ENCODE measurements at regions not wholly inside any gene's neighbourhood (a gene's known extent, or its start where the extent isn't known, plus 50 kb on each side); places are given as distances from the start of the nearest gene placed in this dataset.

DNA sequence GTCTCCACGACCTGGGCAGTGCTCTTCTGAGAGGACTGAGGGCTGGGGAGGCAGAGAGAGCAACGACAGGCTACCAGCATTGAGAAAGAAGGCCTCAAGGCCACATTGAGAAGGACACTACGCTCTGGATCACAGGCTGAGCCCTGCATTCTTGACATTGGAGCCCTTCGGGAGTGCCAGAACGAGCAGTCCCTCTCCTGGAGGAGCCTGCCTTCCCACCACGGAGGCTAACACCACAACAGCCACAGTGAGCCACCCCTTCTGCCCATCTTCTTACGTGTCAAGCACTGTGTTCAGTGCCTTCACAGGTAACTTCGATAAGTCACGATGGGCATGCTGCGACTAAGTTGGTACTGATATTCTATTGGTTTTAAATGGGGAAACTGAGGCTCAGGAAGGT, 267.8 kb downstream of the RPS24 start:
- TF ChIP-seq REST (IDR thresholded peaks at IDR 0.05; ENCODE audit: insufficient read depth in 1 of 2, low read depth in 2 of 2, low read length in 2 of 2) = no peak
- no peak for TF ChIP-seq SIN3A (IDR thresholded peaks at IDR 0.05; ENCODE audit: borderline replicate concordance, insufficient read depth, low read length)
- TF ChIP-seq TAF1 (IDR thresholded peaks at IDR 0.05; ENCODE audit: borderline replicate concordance, insufficient read depth, low read length) = no peak
- TF ChIP-seq FOXP2 (optimal IDR thresholded peaks at IDR 0.05; ENCODE audit: borderline replicate concordance, extremely low read depth, extremely low read length, insufficient read depth) = no peak
- TF ChIP-seq POLR2AphosphoS5 (IDR thresholded peaks at IDR 0.05; ENCODE audit: low read depth, low read length) = no peak

DNA sequence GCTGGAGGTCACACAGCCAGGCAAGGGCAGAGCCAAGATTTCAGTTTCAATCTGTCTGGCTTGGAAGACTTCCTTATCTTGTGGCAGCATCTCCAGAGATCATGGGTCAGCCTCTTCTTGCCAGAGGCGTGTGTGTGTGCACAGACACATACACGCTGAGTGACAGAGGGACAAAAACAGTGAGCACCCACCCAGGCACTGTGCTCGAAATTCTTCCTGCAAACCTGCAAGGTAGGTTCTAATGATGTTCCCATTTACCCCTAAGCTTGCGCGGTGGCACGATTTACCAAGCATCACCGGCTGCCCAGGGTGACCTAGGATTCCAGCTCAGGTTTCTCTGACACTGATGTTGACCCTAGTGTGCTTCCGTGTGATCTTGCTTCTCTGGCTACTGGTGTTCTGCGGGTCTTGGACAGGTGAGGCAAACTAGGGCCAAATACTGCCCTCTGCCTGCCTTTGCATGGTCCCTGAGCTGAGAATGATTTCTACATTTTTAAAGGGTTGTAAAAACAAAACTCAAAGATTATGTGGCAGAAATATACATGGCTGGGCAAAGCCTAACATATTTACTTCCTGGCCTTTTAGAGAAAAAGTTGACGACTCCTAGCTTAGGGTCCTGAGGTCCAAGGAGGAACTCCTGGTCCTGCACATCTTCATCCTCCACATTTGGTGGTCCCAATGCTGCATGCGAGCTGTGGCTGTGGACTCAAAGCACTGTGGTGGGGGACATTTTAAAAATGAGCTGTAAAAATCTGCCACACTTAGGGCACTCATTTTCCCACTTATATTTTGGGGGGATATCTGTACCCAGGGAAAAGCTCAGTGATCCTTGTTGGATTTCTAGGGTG, 268.5 kb downstream of the RPS24 start:
- TF ChIP-seq FOXP2 (optimal IDR thresholded peaks at IDR 0.05; ENCODE audit: borderline replicate concordance, extremely low read depth, extremely low read length, insufficient read depth) (no peak), REST (IDR thresholded peaks at IDR 0.05; ENCODE audit: insufficient read depth in 1 of 2, low read depth in 2 of 2, low read length in 2 of 2) (no peak), SIN3A (IDR thresholded peaks at IDR 0.05; ENCODE audit: borderline replicate concordance, insufficient read depth, low read length) (no peak), TAF1 (IDR thresholded peaks at IDR 0.05; ENCODE audit: borderline replicate concordance, insufficient read depth, low read length) (no peak), POLR2AphosphoS5 (IDR thresholded peaks at IDR 0.05; ENCODE audit: low read depth, low read length) (no peak)

- TF ChIP-seq FOXP2 (optimal IDR thresholded peaks at IDR 0.05; ENCODE audit: borderline replicate concordance, extremely low read depth, extremely low read length, insufficient read depth) (no peak), POLR2AphosphoS5 (IDR thresholded peaks at IDR 0.05; ENCODE audit: low read depth, low read length) (no peak), TAF1 (IDR thresholded peaks at IDR 0.05; ENCODE audit: borderline replicate concordance, insufficient read depth, low read length) (no peak), SIN3A (IDR thresholded peaks at IDR 0.05; ENCODE audit: borderline replicate concordance, insufficient read depth, low read length) (no peak), REST (IDR thresholded peaks at IDR 0.05; ENCODE audit: insufficient read depth in 1 of 2, low read depth in 2 of 2, low read length in 2 of 2) (no peak)
Observed at GRCh38 chr10:78302739-78302988, 269.0 kb downstream of the RPS24 start.

DNA sequence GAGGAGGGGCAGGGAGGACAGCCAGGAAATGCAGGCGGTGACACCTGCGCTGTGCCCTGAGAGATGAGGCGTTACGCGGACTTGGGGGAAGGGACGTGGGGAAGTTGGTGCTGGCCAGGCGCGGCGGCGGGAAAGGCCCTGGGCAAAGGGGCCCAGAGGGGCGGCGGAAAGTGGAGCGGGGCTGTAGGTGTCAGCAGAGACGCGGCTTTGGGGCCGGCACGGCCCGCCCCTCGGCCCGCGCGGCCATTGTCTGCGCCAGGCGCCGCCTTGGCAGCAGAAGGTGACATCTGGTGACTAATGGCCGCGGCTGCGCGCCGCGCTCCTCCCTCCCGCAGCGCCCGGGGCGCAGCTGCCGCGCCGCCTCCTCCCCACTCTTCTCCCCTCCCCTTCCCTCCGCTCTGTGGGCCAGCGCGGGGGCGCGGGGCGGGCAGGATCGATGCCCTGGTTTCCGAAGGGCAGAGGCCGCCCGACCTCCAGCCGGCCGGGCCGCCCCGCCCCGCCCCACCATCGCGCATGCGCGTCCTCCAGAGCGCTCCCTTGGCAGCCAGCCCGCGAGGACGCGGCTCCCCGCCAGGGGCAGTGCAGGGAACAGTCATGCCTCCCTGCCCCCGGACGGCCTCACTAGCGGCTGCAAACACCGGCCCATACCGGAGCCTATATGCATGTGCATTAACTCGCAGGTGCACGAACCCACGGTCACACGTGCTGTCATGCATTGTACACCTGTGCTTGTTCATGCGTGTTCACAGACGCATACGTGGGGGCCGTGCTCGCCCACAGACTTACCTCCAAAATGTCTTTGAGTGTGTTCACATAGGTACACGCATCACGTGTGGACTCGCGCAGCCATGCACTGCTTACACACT, 269.6 kb downstream of the RPS24 start:
- TF ChIP-seq FOXP2 (optimal IDR thresholded peaks at IDR 0.05; ENCODE audit: borderline replicate concordance, extremely low read depth, extremely low read length, insufficient read depth) (peak; percentile 88), TAF1 (IDR thresholded peaks at IDR 0.05; ENCODE audit: borderline replicate concordance, insufficient read depth, low read length) (no peak), SIN3A (IDR thresholded peaks at IDR 0.05; ENCODE audit: borderline replicate concordance, insufficient read depth, low read length) (no peak), POLR2AphosphoS5 (IDR thresholded peaks at IDR 0.05; ENCODE audit: low read depth, low read length) (peak; percentile 43; the same call in 1 of the 2 replicates), REST (IDR thresholded peaks at IDR 0.05; ENCODE audit: insufficient read depth in 1 of 2, low read depth in 2 of 2, low read length in 2 of 2) (no peak)
